Endothelial cell of umbilical vein (primary cell): ENCODE measurements at regions not wholly inside any gene's neighbourhood (a gene's known extent, or its start where the extent isn't known, plus 50 kb on each side); places are given as distances from the start of the nearest gene placed in this dataset.

Experiments
- BruUV-seq: library from RNA; stranded (reverse); fragments of 400-500 nt; replicated peaks from 2 replicates; lab custom pipeline; 2021; lab: Mats Ljungman, UMichigan
- CTCF ChIA-PET: fragments of 300-600, 350-600 bp; sonication (Branson Sonifier 250); formaldehyde crosslinking; loops from one replicate; lab custom pipeline; 2021; ENCODE audit warnings: antibody characterized with exemption, inconsistent platforms; lab: Charles Lee
- POLR2A ChIA-PET: fragments of 300-600, 350-600 bp; sonication (Branson Sonifier 250); formaldehyde crosslinking; loops from one replicate; lab custom pipeline; 2021; ENCODE audit warnings: antibody characterized with exemption, inconsistent platforms; lab: Charles Lee
- DNase-seq: peaks from one replicate; pipeline ENCODE4 v3.0.0-alpha.2; 2011; ENCODE audit warnings: low read depth, low spot score
- FAIRE-seq: peaks from 2 replicates; lab custom pipeline; 2011; peaks lifted over from hg19 to GRCh38; lab: Jason Lieb, UNC
- H2AFZ ChIP-seq: 2 replicates; pipeline ENCODE4 v1.6.0; 2012; ENCODE audit warnings: low read depth, low read length, control low read depth, inconsistent platforms
- H3K27ac ChIP-seq: 2 replicates; pipeline ENCODE4 v1.5.1; 2011; ENCODE audit warnings: low read depth, mild to moderate bottlenecking, control low read depth, low read length, moderate library complexity; ENCODE audit not compliant: insufficient read depth
- H3K27me3 ChIP-seq, 2 experiments: 2 replicates each; pipeline versions ENCODE4 v1.6.0 to v1.6.1; 2011; ENCODE audit warnings: low read length in 2 of 2, mixed read lengths in 1 of 2; ENCODE audit not compliant: control insufficient read depth in 2 of 2, insufficient read depth in 2 of 2
- H3K36me3 ChIP-seq, 2 experiments: 2 replicates in 1 of 2; 3 replicates in 1 of 2; pipeline ENCODE4 v1.5.1; 2011; ENCODE audit warnings: low read length in 2 of 2, mild to moderate bottlenecking in 1 of 2, moderate library complexity in 1 of 2; ENCODE audit not compliant: control insufficient read depth in 2 of 2, insufficient read depth in 2 of 2; ENCODE audit errors: extremely low read depth in 1 of 2
- H3K4me1 ChIP-seq: 3 replicates; pipeline ENCODE4 v1.5.1; 2011; ENCODE audit warnings: mild to moderate bottlenecking, low read length; ENCODE audit not compliant: control insufficient read depth, insufficient read depth; ENCODE audit errors: extremely low read depth
- H3K4me2 ChIP-seq: 2 replicates; pipeline ENCODE4 v1.6.1; 2011; ENCODE audit warnings: low read length, control low read depth, mixed read lengths; ENCODE audit not compliant: insufficient read depth
- H3K4me3 ChIP-seq, 3 experiments: fragments of 200-600 bp in 1 of 3; sonication (generic), shearing (Covaris generic) in 1 of 3; replicated peaks in 1 of 3; 2 replicates each; pipeline ENCODE4 v1.5.1; 2011 to 2016; ENCODE audit warnings: control low read depth in 3 of 3, low read length in 3 of 3, mild to moderate bottlenecking in 2 of 3, inconsistent platforms in 1 of 3, low read depth in 1 of 3, moderate library complexity in 1 of 3; ENCODE audit not compliant: insufficient read depth in 1 of 3
- H3K79me2 ChIP-seq: 2 replicates; pipeline ENCODE4 v1.6.0; 2012; ENCODE audit warnings: low read length, inconsistent platforms; ENCODE audit not compliant: control insufficient read depth, insufficient read depth
- H3K9ac ChIP-seq: replicated peaks from 2 replicates; pipeline ENCODE3; 2011; ENCODE audit warnings: low read length, control low read depth; ENCODE audit not compliant: insufficient read depth; ENCODE audit errors: extremely low read depth
- H3K9me1 ChIP-seq: replicated peaks from 3 replicates; pipeline ENCODE4 v1.6.0; 2011; ENCODE audit warnings: mild to moderate bottlenecking, low read length; ENCODE audit not compliant: control insufficient read depth, insufficient read depth; ENCODE audit errors: extremely low read depth
- H3K9me3 ChIP-seq: replicated peaks from 2 replicates; pipeline ENCODE4 v1.5.1; 2012; ENCODE audit warnings: low read length, inconsistent platforms; ENCODE audit not compliant: control insufficient read depth, insufficient read depth
- H4K20me1 ChIP-seq: replicated peaks from 2 replicates; pipeline ENCODE3; 2011; ENCODE audit warnings: mild to moderate bottlenecking, low read length; ENCODE audit not compliant: control insufficient read depth, insufficient read depth; ENCODE audit errors: extremely low read depth
- CTCF ChIP-seq, 2 donors: IDR thresholded peaks; 1 replicate in 1 of 2; 2 replicates in 1 of 2; pipeline ENCODE4 v1.5.1; 2011; ENCODE audit warnings: low read length in 2 of 2, mild to moderate bottlenecking in 2 of 2, moderate library complexity in 2 of 2, control low read depth in 1 of 2, inconsistent platforms in 1 of 2, low read depth in 1 of 2; ENCODE audit not compliant: insufficient read depth in 1 of 2; ENCODE audit errors: extremely low read depth in 1 of 2
- EZH2 ChIP-seq: IDR thresholded peaks from 2 replicates; pipeline ENCODE4 v1.6.1; 2012; ENCODE audit warnings: borderline replicate concordance, low read depth, mild to moderate bottlenecking, moderate library complexity, low read length, inconsistent platforms; ENCODE audit not compliant: severe bottlenecking
- FOS ChIP-seq: IDR thresholded peaks from 2 replicates; pipeline ENCODE4 v1.6.1; 2011; ENCODE audit warnings: mild to moderate bottlenecking, low read length, moderate library complexity, borderline replicate concordance; ENCODE audit not compliant: insufficient read depth
- GATA2 ChIP-seq: IDR thresholded peaks from 2 replicates; pipeline ENCODE4 v1.7.0; 2011; ENCODE audit warnings: low read depth, mild to moderate bottlenecking, moderate library complexity, mixed read lengths, low read length; ENCODE audit not compliant: insufficient read length, insufficient read depth
- JUN ChIP-seq: IDR thresholded peaks from 2 replicates; pipeline ENCODE4 v1.6.1; 2011; ENCODE audit warnings: borderline replicate concordance, low read depth; ENCODE audit not compliant: insufficient read length, insufficient read depth
- MAX ChIP-seq: IDR thresholded peaks from 2 replicates; pipeline ENCODE4 v1.6.1; 2011; ENCODE audit not compliant: insufficient read depth, insufficient read length
- MYC ChIP-seq: IDR thresholded peaks from one replicate; pipeline ENCODE4 v1.6.1; 2011; ENCODE audit warnings: mild to moderate bottlenecking, low read depth, low read length
- POLR2A ChIP-seq: IDR thresholded peaks from 2 replicates; pipeline ENCODE4 v1.6.1; 2012; ENCODE audit warnings: low read depth, mild to moderate bottlenecking, control low read depth, low read length
- POLR2AphosphoS5 ChIP-seq: IDR thresholded peaks from 2 replicates; pipeline ENCODE4 v1.6.1; 2012; ENCODE audit warnings: low read depth, mild to moderate bottlenecking, control low read depth, low read length, moderate library complexity; ENCODE audit not compliant: insufficient read depth
- dilution Hi-C: fragments of 300-500 bp; cut with MboI; formaldehyde crosslinking; loops from one replicate; pipeline ENCODE4 v1.15.0; 2019; ENCODE audit warnings: low sequenced_read_pairs; ENCODE audit not compliant: extremely low pct_ligation_motif_present
- intact Hi-C: fragments of 100-400 bp; cut with micrococcal nuclease; formaldehyde crosslinking; loops from one replicate; pipeline ENCODE4 v1.10.0; 2022

- H3K4me1 ChIP-seq: no peaks in the 10 kb centered on the region
- no peak for DNase-seq
- H3K9me1 ChIP-seq: no peaks in the 10 kb centered on the region
- H3K9me3 ChIP-seq: no peaks in the 10 kb centered on the region
- H2AFZ ChIP-seq: no peak overlapping the region
- no TSS peak for BruUV-seq
- no peaks in the 10 kb centered on the region for H4K20me1 ChIP-seq
- H3K4me3 ChIP-seq: no peak overlapping the region
- H3K4me2 ChIP-seq: no peak overlapping the region
- TF ChIP-seq POLR2A (no peak), EZH2 (no peak), MAX (no peak), GATA2 (no peak), MYC (no peak), FOS (no peak), POLR2AphosphoS5 (no peak), JUN (no peak), CTCF (IDR thresholded peaks at IDR 0.05; ENCODE audit: extremely low read depth in 1 of 2, insufficient read depth in 1 of 2, low read depth in 1 of 2, low read length in 2 of 2) (no peak)
- no peak overlapping the region for H3K27ac ChIP-seq
- intact Hi-C loops (no loop called here), dilution Hi-C loops (no loop called here)
- POLR2A ChIA-PET: no interaction called here
- no peak for FAIRE-seq
- no peaks in the 10 kb centered on the region for H3K27me3 ChIP-seq
- H3K79me2 ChIP-seq: no peaks in the 10 kb centered on the region
- H3K9ac ChIP-seq: no peak overlapping the region
- CTCF ChIA-PET: no interaction called here
- no peaks in the 10 kb centered on the region for H3K36me3 ChIP-seq
These were observed 59.6 kb upstream of the MAMLD1 start for GRCh38 chrX:150303386-150304097.
